ENCODE measurements at regions not wholly inside any gene's neighbourhood (a gene's known extent, or its start where the extent isn't known, plus 50 kb on each side); places are given as distances from the start of the nearest gene placed in this dataset.

DNA sequence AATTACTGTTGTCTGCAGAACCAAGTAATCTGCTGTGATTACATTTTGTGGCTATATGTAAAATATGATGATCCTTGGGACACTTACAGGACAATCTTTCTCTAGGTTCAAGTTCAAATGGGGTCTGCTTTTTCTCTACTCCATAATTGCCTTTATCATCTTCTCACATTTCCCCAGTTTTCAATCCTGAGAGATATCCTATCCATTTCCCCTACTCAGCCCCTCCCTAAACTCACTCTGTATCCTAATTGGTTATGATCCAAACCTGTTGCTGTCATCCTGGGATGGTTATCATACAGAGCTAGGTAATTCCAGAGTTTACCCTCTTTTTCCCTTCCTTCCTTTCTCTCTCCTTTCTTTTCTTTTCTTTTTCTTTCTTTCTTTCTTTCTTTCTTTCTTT, 100.5 kb upstream of the ELAC2 start:
- no peaks in the 10 kb centered on the region for H4K20me1 ChIP-seq (ENCODE audit: insufficient read depth, low read length)
- peaks cover 10% of the 10 kb centered on the region for H3K27me3 Mint-ChIP-seq (ENCODE audit: low read depth, unreplicated experiment)
- H3K36me3 Mint-ChIP-seq (ENCODE audit: low read depth, unreplicated experiment) = no peaks in the 10 kb centered on the region
- no peak overlapping the region for H2AFZ ChIP-seq (ENCODE audit: low read depth, low read length)
- H3K4me1 ChIP-seq (ENCODE audit: insufficient read depth, low read length) = no peaks in the 10 kb centered on the region
- no peaks in the 10 kb centered on the region for H3K9me3 ChIP-seq (ENCODE audit: insufficient read depth, low read depth, low read length)
- H3K27me3 ChIP-seq (ENCODE audit: insufficient read depth, low read length) = peaks cover 2% of the 10 kb centered on the region
- no peaks in the 10 kb centered on the region for H3K79me2 ChIP-seq (ENCODE audit: insufficient read depth, low read length)
- DNase-seq (ENCODE audit: low read depth) (no peak), FAIRE-seq (no peak)
- TF ChIP-seq, protein P1, sequence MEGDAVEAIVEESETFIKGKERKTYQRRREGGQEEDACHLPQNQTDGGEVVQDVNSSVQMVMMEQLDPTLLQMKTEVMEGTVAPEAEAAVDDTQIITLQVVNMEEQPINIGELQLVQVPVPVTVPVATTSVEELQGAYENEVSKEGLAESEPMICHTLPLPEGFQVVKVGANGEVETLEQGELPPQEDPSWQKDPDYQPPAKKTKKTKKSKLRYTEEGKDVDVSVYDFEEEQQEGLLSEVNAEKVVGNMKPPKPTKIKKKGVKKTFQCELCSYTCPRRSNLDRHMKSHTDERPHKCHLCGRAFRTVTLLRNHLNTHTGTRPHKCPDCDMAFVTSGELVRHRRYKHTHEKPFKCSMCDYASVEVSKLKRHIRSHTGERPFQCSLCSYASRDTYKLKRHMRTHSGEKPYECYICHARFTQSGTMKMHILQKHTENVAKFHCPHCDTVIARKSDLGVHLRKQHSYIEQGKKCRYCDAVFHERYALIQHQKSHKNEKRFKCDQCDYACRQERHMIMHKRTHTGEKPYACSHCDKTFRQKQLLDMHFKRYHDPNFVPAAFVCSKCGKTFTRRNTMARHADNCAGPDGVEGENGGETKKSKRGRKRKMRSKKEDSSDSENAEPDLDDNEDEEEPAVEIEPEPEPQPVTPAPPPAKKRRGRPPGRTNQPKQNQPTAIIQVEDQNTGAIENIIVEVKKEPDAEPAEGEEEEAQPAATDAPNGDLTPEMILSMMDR (IDR thresholded peaks at IDR 0.05; ENCODE audit: insufficient read depth, low read depth, low read length) = no peak
- no peak for TF ChIP-seq EZH2 (IDR thresholded peaks at IDR 0.05; ENCODE audit: insufficient read depth, low read length)
- H3K4me2 ChIP-seq (ENCODE audit: low read length) = no peak overlapping the region
- no peak overlapping the region for H3K9ac ChIP-seq (ENCODE audit: low read length)
- H3K27ac Mint-ChIP-seq (ENCODE audit: unreplicated experiment) = no peak overlapping the region
- H3K27ac ChIP-seq (ENCODE audit: low read depth, low read length) = no peak overlapping the region
- no peaks in the 10 kb centered on the region for H3K4me1 Mint-ChIP-seq (ENCODE audit: low read depth, unreplicated experiment)
- H3K36me3 ChIP-seq (ENCODE audit: insufficient read depth, low read length) = no peaks in the 10 kb centered on the region
- no peak overlapping the region for H3K4me3 ChIP-seq (ENCODE audit: insufficient read depth, low read depth, low read length)
- no peaks in the 10 kb centered on the region for H3K9me3 Mint-ChIP-seq (ENCODE audit: unreplicated experiment)
- no peak overlapping the region for H3K4me3 Mint-ChIP-seq (ENCODE audit: unreplicated experiment)

DNA sequence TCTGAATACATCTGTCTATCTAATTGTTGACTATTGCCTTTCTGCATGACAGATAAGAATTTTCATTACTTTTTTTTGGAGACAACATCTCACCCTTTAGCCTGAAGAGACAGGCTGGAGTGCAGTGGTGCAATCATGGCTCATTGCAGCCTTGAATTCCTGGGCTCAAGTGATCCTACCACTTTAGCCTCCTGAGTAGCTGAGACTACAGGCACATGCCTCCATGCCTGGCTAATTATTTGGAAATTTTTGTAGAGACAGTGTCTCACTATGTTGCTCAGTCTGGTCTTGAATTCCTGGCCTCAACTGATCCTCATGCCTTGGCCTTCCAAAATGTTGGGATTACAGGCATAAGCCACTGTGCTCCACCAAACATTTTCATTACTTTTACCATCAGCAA, 99.8 kb upstream of the ELAC2 start:
- FAIRE-seq = no peak
- no peak overlapping the region for H3K27ac ChIP-seq (ENCODE audit: low read depth, low read length)
- H3K36me3 ChIP-seq (ENCODE audit: insufficient read depth, low read length) = no peaks in the 10 kb centered on the region
- H3K4me2 ChIP-seq (ENCODE audit: low read length) = no peak overlapping the region
- no peaks in the 10 kb centered on the region for H3K9me3 ChIP-seq (ENCODE audit: insufficient read depth, low read depth, low read length)
- no peak for DNase-seq (ENCODE audit: low read depth)
- no peaks in the 10 kb centered on the region for H3K36me3 Mint-ChIP-seq (ENCODE audit: low read depth, unreplicated experiment)
- H3K9ac ChIP-seq (ENCODE audit: low read length) = no peak overlapping the region
- H2AFZ ChIP-seq (ENCODE audit: low read depth, low read length) = no peak overlapping the region
- no peaks in the 10 kb centered on the region for H3K4me1 Mint-ChIP-seq (ENCODE audit: low read depth, unreplicated experiment)
- no peaks in the 10 kb centered on the region for H3K79me2 ChIP-seq (ENCODE audit: insufficient read depth, low read length)
- no peaks in the 10 kb centered on the region for H3K9me3 Mint-ChIP-seq (ENCODE audit: unreplicated experiment)
- H3K4me1 ChIP-seq (ENCODE audit: insufficient read depth, low read length) = no peaks in the 10 kb centered on the region
- H3K27ac Mint-ChIP-seq (ENCODE audit: unreplicated experiment) = no peak overlapping the region
- TF ChIP-seq, protein P1 (IDR thresholded peaks at IDR 0.05; ENCODE audit: insufficient read depth, low read depth, low read length) = no peak
- no peak for TF ChIP-seq EZH2 (IDR thresholded peaks at IDR 0.05; ENCODE audit: insufficient read depth, low read length)
- no peaks in the 10 kb centered on the region for H4K20me1 ChIP-seq (ENCODE audit: insufficient read depth, low read length)
- H3K4me3 ChIP-seq (ENCODE audit: insufficient read depth, low read depth, low read length) = no peak overlapping the region
- no peak overlapping the region for H3K4me3 Mint-ChIP-seq (ENCODE audit: unreplicated experiment)
- H3K27me3 Mint-ChIP-seq (ENCODE audit: low read depth, unreplicated experiment) = peaks cover 13% of the 10 kb centered on the region
- H3K27me3 ChIP-seq (ENCODE audit: insufficient read depth, low read length) = peaks cover 2% of the 10 kb centered on the region

DNA sequence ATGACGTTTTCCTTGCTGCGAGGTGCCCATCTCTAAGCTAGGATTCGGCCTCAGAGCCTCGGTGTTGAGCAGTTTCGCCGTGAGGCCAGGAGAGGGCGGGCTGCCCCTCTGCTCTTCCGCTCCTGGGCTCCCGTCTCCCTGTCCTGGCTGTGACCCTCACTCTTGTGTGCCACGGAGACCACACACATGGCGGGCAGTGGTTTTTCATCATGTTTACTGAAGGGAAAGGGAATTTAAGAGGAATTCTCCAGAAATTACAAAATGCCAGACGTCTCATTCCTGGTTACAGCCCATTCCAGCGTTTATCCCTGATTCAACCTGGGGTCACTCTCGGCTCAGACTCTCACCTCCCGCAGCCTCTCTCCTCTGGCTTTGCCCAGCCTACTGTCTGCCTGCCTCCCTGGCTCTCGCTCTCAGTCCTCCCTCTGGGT, 96.8 kb upstream of the ELAC2 start:
- H3K4me1 Mint-ChIP-seq (ENCODE audit: low read depth, unreplicated experiment) = no peaks in the 10 kb centered on the region
- H3K4me3 ChIP-seq (ENCODE audit: insufficient read depth, low read depth, low read length) = no peak overlapping the region
- no peaks in the 10 kb centered on the region for H3K9me3 ChIP-seq (ENCODE audit: insufficient read depth, low read depth, low read length)
- no peaks in the 10 kb centered on the region for H3K9me3 Mint-ChIP-seq (ENCODE audit: unreplicated experiment)
- TF ChIP-seq, protein P1 (IDR thresholded peaks at IDR 0.05; ENCODE audit: insufficient read depth, low read depth, low read length) = peak; percentile 76
- TF ChIP-seq EZH2 (IDR thresholded peaks at IDR 0.05; ENCODE audit: insufficient read depth, low read length) = no peak
- DNase-seq (ENCODE audit: low read depth) (peak; percentile 74), FAIRE-seq (no peak)
- no peak overlapping the region for H3K4me3 Mint-ChIP-seq (ENCODE audit: unreplicated experiment)
- H3K79me2 ChIP-seq (ENCODE audit: insufficient read depth, low read length) = no peaks in the 10 kb centered on the region
- H3K27me3 Mint-ChIP-seq (ENCODE audit: low read depth, unreplicated experiment) = peaks cover 13% of the 10 kb centered on the region
- H3K36me3 Mint-ChIP-seq (ENCODE audit: low read depth, unreplicated experiment) = no peaks in the 10 kb centered on the region
- H4K20me1 ChIP-seq (ENCODE audit: insufficient read depth, low read length) = no peaks in the 10 kb centered on the region
- H3K27ac ChIP-seq (ENCODE audit: low read depth, low read length) = no peak overlapping the region
- H3K9ac ChIP-seq (ENCODE audit: low read length) = peak overlapping the region; percentile 5
- H3K4me2 ChIP-seq (ENCODE audit: low read length) = peak overlapping the region; percentile 70
- peak overlapping the region; percentile 52 for H2AFZ ChIP-seq (ENCODE audit: low read depth, low read length)
- no peaks in the 10 kb centered on the region for H3K4me1 ChIP-seq (ENCODE audit: insufficient read depth, low read length)
- H3K27me3 ChIP-seq (ENCODE audit: insufficient read depth, low read length) = no peaks in the 10 kb centered on the region
- H3K36me3 ChIP-seq (ENCODE audit: insufficient read depth, low read length) = no peaks in the 10 kb centered on the region
- H3K27ac Mint-ChIP-seq (ENCODE audit: unreplicated experiment) = peak overlapping the region; percentile 31

All from astrocyte (in vitro differentiated cells and primary cell).